HepG2 (cell line): ENCODE measurements at regions not wholly inside any gene's neighbourhood (a gene's known extent, or its start where the extent isn't known, plus 50 kb on each side); places are given as distances from the start of the nearest gene placed in this dataset.

Experiments used
- AHDC1 ChIP-seq: sonication (generic); formaldehyde crosslinking; IDR thresholded peaks from 2 replicates; pipeline ENCODE4 v1.5.1; 2020; ENCODE audit warnings: mild to moderate bottlenecking, missing genetic modification reagents, borderline replicate concordance
- ATF7 ChIP-seq, 2 experiments: fragments of 450-650 bp in 1 of 2; sonication (generic) in 1 of 2; formaldehyde crosslinking in 1 of 2; IDR thresholded peaks; 2 replicates each; pipeline versions ENCODE4 v1.4.0 to v1.6.1; 2016 to 2020; ENCODE audit warnings: antibody characterized with exemption in 1 of 2, mild to moderate bottlenecking in 1 of 2, missing genetic modification reagents in 1 of 2
- EHMT2 ChIP-seq: fragments of 200-600 bp; sonication (generic); IDR thresholded peaks from 2 replicates; pipeline ENCODE4 v1.7.0; 2017; ENCODE audit warnings: antibody characterized with exemption, low read depth, low read length, borderline replicate concordance
- KAT8 ChIP-seq: IDR thresholded peaks from 2 replicates; pipeline ENCODE4 v1.6.1; 2016; ENCODE audit warnings: missing genetic modification reagents, missing compliant biosample characterization
- MAX ChIP-seq: IDR thresholded peaks from 2 replicates; pipeline ENCODE4 v1.6.1; 2012; ENCODE audit warnings: inconsistent platforms
- MBD4 ChIP-seq: IDR thresholded peaks from 2 replicates; pipeline ENCODE4 v1.6.1; 2012; ENCODE audit warnings: low read length, inconsistent platforms, borderline replicate concordance
- NKX3-1 ChIP-seq: sonication (generic); formaldehyde crosslinking; IDR thresholded peaks from 2 replicates; pipeline ENCODE4 v1.5.0; 2020; ENCODE audit warnings: missing genetic modification reagents
- NR2F2 ChIP-seq: IDR thresholded peaks from 2 replicates; pipeline ENCODE4 v1.6.1; 2012; ENCODE audit warnings: low read depth, inconsistent platforms, borderline replicate concordance
- PAWR ChIP-seq: sonication (generic); formaldehyde crosslinking; IDR thresholded peaks from 2 replicates; pipeline ENCODE4 v1.4.0; 2020; ENCODE audit warnings: missing genetic modification reagents, mild to moderate bottlenecking, borderline replicate concordance
- POGZ ChIP-seq: sonication (generic); formaldehyde crosslinking; IDR thresholded peaks from 2 replicates; pipeline ENCODE4 v1.4.0; 2020; ENCODE audit warnings: mild to moderate bottlenecking, missing genetic modification reagents
- RFX3 ChIP-seq: IDR thresholded peaks from 2 replicates; pipeline ENCODE4 v1.6.1; 2016; ENCODE audit warnings: missing biosample characterization, missing genetic modification reagents
- RNF219 ChIP-seq: sonication (generic); formaldehyde crosslinking; IDR thresholded peaks from 2 replicates; pipeline ENCODE4 v1.5.0; 2020; ENCODE audit warnings: mild to moderate bottlenecking, missing genetic modification reagents
- SAFB2 ChIP-seq: sonication (generic); formaldehyde crosslinking; IDR thresholded peaks from 2 replicates; pipeline ENCODE4 v1.5.1; 2020; ENCODE audit warnings: missing genetic modification reagents, low read depth, mild to moderate bottlenecking, borderline replicate concordance
- ZMYM2 ChIP-seq: sonication (generic); formaldehyde crosslinking; IDR thresholded peaks from 2 replicates; pipeline ENCODE4 v1.8.0; 2022; ENCODE audit warnings: mild to moderate bottlenecking, missing genetic modification reagents
- ZNF337 ChIP-seq: sonication (generic); formaldehyde crosslinking; IDR thresholded peaks from 2 replicates; pipeline ENCODE4 v1.5.1; 2020; ENCODE audit warnings: missing genetic modification reagents, low read depth, mild to moderate bottlenecking, borderline replicate concordance
- ZNF383 ChIP-seq: sonication (generic); formaldehyde crosslinking; IDR thresholded peaks from 2 replicates; pipeline ENCODE4 v1.4.0; 2020; ENCODE audit warnings: missing genetic modification reagents, mild to moderate bottlenecking, borderline replicate concordance
- ZNF562 ChIP-seq: sonication (generic); formaldehyde crosslinking; IDR thresholded peaks from 2 replicates; pipeline ENCODE4 v1.8.0; 2022; ENCODE audit warnings: missing genetic modification reagents, borderline replicate concordance
- ZSCAN21 ChIP-seq: sonication (generic); formaldehyde crosslinking; IDR thresholded peaks from 2 replicates; pipeline ENCODE4 v1.8.0; 2022; ENCODE audit warnings: mild to moderate bottlenecking, missing genetic modification reagents, moderate library complexity, borderline replicate concordance
- ZSCAN25 ChIP-seq: sonication (generic); formaldehyde crosslinking; IDR thresholded peaks from 2 replicates; pipeline ENCODE4 v1.8.0; 2022; ENCODE audit warnings: mild to moderate bottlenecking, missing genetic modification reagents

GRCh38 chr2:138421315-138421970 is 80.1 kb upstream of the SPOPL start (continued):
- TF ChIP-seq RNF219 (CRISPR knock-in tag) = 0 out of 2 replicates have a peak, but pooled peaks have one; percentile 36
- TF ChIP-seq ZSCAN25 = no peak
- no peak for TF ChIP-seq ZSCAN21 (CRISPR knock-in tag)
- 0 out of 2 replicates have a peak, but pooled peaks have one; percentile 30 for TF ChIP-seq EHMT2
- no peak for TF ChIP-seq ZNF562 (CRISPR knock-in tag)
- TF ChIP-seq ATF7 (IDR thresholded peaks at IDR 0.05) = peak; percentile 65; the same call in 1 of the 2 replicates
- TF ChIP-seq ATF7 (CRISPR knock-in tag; IDR thresholded peaks at IDR 0.05) = no peak
- TF ChIP-seq NKX3-1 (CRISPR knock-in tag) = no peak
- TF ChIP-seq ZNF383 (CRISPR knock-in tag) = no peak
- 0 out of 2 replicates have a peak, but pooled peaks have one; percentile 40 for TF ChIP-seq ZMYM2 (CRISPR knock-in tag)
- no peak for TF ChIP-seq MBD4
- TF ChIP-seq SAFB2 = no peak
- no peak for TF ChIP-seq KAT8 (CRISPR knock-in tag)
- no peak for TF ChIP-seq ZNF337 (CRISPR knock-in tag)
- TF ChIP-seq RFX3 (CRISPR knock-in tag) = peak; percentile 8; the same call in 1 of the 2 replicates
- no peak for TF ChIP-seq PAWR (CRISPR knock-in tag)
- TF ChIP-seq MAX = no peak
- TF ChIP-seq AHDC1 (CRISPR knock-in tag) = peak; percentile 46; the same call in 1 of the 2 replicates
- peak; percentile 34; the same call in 1 of the 2 replicates for TF ChIP-seq POGZ
- TF ChIP-seq NR2F2 = peak; percentile 68; the same call in 1 of the 2 replicates
